Omental fat pad (tissue), 3 donors: ENCODE measurements at regions not wholly inside any gene's neighbourhood (a gene's known extent, or its start where the extent isn't known, plus 50 kb on each side); places are given as distances from the start of the nearest gene placed in this dataset.

ENCODE experiments used
- ATAC-seq: fragments of 150-250 bp; one replicate; pipeline ENCODE4 v1.9.1; 2016; ENCODE audit warnings: mild to moderate bottlenecking, moderate library complexity; ENCODE audit not compliant: low FRiP score
- DNase-seq: peaks from one replicate; pipeline ENCODE4 v3.0.0-alpha.2; 2019; ENCODE audit warnings: low spot score
- CTCF ChIP-seq, 3 donors: fragments of 450-650 bp; IDR thresholded peaks; one replicate each; pipeline ENCODE4 v1.5.1; 2016 to 2017; ENCODE audit warnings: antibody characterized with exemption in 3 of 3, mild to moderate bottlenecking in 3 of 3, moderate library complexity in 2 of 3

- DNase-seq (no peak), ATAC-seq (no peak)
- TF ChIP-seq CTCF (IDR thresholded peaks at IDR 0.05): no peak
These were observed 166.7 kb downstream of the SIPA1L2 start for GRCh38 chr1:232463225-232463624.

- DNase-seq: no peak
- no peak for ATAC-seq
- TF ChIP-seq CTCF (IDR thresholded peaks at IDR 0.05): no peak
These were observed 167.7 kb downstream of the SIPA1L2 start for GRCh38 chr1:232462213-232462612.

- ATAC-seq (no peak), DNase-seq (no peak)
- no peak for TF ChIP-seq CTCF (IDR thresholded peaks at IDR 0.05)
These were observed 170.1 kb downstream of the SIPA1L2 start for GRCh38 chr1:232459826-232460225.

GRCh38 chr1:232459087-232459486 is 170.8 kb downstream of the SIPA1L2 start:
- TF ChIP-seq CTCF (IDR thresholded peaks at IDR 0.05): no peak
- DNase-seq (no peak), ATAC-seq (no peak)

GRCh38 chr1:232457595-232457994 is 172.3 kb downstream of the SIPA1L2 start:
- no peak for ATAC-seq

GRCh38 chr1:232456714-232457113 is 173.2 kb downstream of the SIPA1L2 start:
- no peak for TF ChIP-seq CTCF (IDR thresholded peaks at IDR 0.05)
- no peak for ATAC-seq
- DNase-seq: no peak

More at GRCh38 chr1:232457595-232457994, 172.3 kb downstream of the SIPA1L2 start:
- no peak for DNase-seq
- TF ChIP-seq CTCF (IDR thresholded peaks at IDR 0.05): no peak

- DNase-seq (no peak), ATAC-seq (no peak)
- TF ChIP-seq CTCF (IDR thresholded peaks at IDR 0.05): no peak
These were observed 175.6 kb downstream of the SIPA1L2 start for GRCh38 chr1:232454227-232454886.
